Esophagus muscularis mucosa (tissue), 4 donors: ENCODE measurements at regions not wholly inside any gene's neighbourhood (a gene's known extent, or its start where the extent isn't known, plus 50 kb on each side); places are given as distances from the start of the nearest gene placed in this dataset.

ENCODE experiments used
- EP300 ChIP-seq: sonication (generic); formaldehyde crosslinking; IDR thresholded peaks from one replicate; pipeline ENCODE4 v1.6.1; 2017; ENCODE audit warnings: antibody characterized with exemption
- POLR2A ChIP-seq: fragments of 450-650 bp; IDR thresholded peaks from one replicate; pipeline ENCODE4 v1.6.1; 2017; ENCODE audit warnings: antibody characterized with exemption, moderate library complexity, mild to moderate bottlenecking, low read depth
- POLR2AphosphoS5 ChIP-seq, 2 donors: sonication (generic); formaldehyde crosslinking; IDR thresholded peaks; one replicate each; pipeline ENCODE4 v1.6.1; 2017; ENCODE audit warnings: antibody characterized with exemption in 2 of 2
- TF ChIP-seq, protein P1 (sequence below), 3 experiments: fragments of 200-600 bp in 2 of 3; fragments of 450-650 bp in 1 of 3; sonication (generic) in 2 of 3; IDR thresholded peaks; one replicate each; pipeline ENCODE4 v1.5.1; 2017 to 2019; ENCODE audit warnings: antibody characterized with exemption in 3 of 3, mild to moderate bottlenecking in 2 of 3, moderate library complexity in 1 of 3

DNA sequence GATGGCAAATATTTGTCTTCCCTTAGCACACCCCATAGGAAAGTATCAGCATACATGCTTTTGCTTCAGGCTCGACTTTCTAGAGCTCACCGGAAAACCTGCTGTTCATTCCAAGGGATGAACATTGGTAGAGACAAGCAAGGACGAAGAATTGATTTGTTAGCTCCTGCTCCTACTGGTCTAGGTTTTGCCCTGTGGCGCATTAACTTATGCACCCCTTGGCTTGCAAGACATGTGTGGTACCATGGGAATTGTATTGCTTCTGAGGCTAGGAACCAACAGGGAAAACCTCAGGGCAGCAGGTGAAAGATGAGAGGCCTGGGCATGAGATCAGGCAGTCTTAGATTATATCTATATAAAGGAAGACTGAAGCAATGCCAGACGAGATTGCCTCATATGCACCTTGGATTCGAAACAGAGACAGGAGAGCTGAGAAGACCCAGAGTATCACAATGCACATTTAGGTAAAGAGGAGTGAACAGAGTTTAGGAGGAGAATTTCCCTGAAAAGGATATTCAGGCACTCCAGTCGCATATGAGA, 771.2 kb upstream of the B3GALT2 start:
- TF ChIP-seq, protein P1, sequence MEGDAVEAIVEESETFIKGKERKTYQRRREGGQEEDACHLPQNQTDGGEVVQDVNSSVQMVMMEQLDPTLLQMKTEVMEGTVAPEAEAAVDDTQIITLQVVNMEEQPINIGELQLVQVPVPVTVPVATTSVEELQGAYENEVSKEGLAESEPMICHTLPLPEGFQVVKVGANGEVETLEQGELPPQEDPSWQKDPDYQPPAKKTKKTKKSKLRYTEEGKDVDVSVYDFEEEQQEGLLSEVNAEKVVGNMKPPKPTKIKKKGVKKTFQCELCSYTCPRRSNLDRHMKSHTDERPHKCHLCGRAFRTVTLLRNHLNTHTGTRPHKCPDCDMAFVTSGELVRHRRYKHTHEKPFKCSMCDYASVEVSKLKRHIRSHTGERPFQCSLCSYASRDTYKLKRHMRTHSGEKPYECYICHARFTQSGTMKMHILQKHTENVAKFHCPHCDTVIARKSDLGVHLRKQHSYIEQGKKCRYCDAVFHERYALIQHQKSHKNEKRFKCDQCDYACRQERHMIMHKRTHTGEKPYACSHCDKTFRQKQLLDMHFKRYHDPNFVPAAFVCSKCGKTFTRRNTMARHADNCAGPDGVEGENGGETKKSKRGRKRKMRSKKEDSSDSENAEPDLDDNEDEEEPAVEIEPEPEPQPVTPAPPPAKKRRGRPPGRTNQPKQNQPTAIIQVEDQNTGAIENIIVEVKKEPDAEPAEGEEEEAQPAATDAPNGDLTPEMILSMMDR (IDR thresholded peaks at IDR 0.05), result no peak
- TF ChIP-seq POLR2A (no peak), POLR2AphosphoS5 (IDR thresholded peaks at IDR 0.05) (no peak), EP300 (no peak)
